K562 (cell line): ENCODE measurements at regions not wholly inside any gene's neighbourhood (a gene's known extent, or its start where the extent isn't known, plus 50 kb on each side); places are given as distances from the start of the nearest gene placed in this dataset.

ENCODE experiments used
- ATAC-seq: fragments of 200-7000 bp; cut with Tn5 transposase; 3 replicates; pipeline ENCODE4 v1.9.1; 2020; ENCODE audit warnings: moderate library complexity
- BruUV-seq: library from RNA; stranded (reverse); fragments of 400-500 nt; replicated peaks from 2 replicates; lab custom pipeline; 2021; lab: Mats Ljungman, UMichigan
- CTCF ChIA-PET: fragments of 300-600 bp; formaldehyde crosslinking; extraction: SDS; loops from one replicate; lab custom pipeline; 2021; ENCODE audit warnings: low intra/inter-chr PET ratio; lab: Yijun Ruan, JAX
- POLR2A ChIA-PET: fragments of 300-600, 350-650 bp; sonication (Branson Sonifier 250); formaldehyde crosslinking; extraction: SDS; loops from one replicate; lab custom pipeline; 2021; ENCODE audit warnings: antibody characterized with exemption, inconsistent platforms; lab: Yijun Ruan, JAX
- DNase-seq, 4 experiments: peaks; one replicate each; pipeline versions ENCODE4 v3.0.0 to v3.0.0-alpha.2; 2011 to 2018; ENCODE audit warnings: low spot score in 3 of 4, mixed read lengths in 3 of 4; ENCODE audit errors: extremely low read depth in 1 of 4
- FAIRE-seq: peaks from 2 replicates; lab custom pipeline; 2011; peaks lifted over from hg19 to GRCh38; lab: Jason Lieb, UNC
- H2AFZ ChIP-seq: 2 replicates; pipeline ENCODE4 v1.6.0; 2011; ENCODE audit warnings: low read depth, low read length, control low read depth, inconsistent platforms
- H3K27ac ChIP-seq: fragments of 200-600 bp; 3 replicates; pipeline ENCODE4 v1.8.0; 2011; ENCODE audit warnings: low read depth, mild to moderate bottlenecking, control low read depth, inconsistent platforms, low read length, moderate library complexity, mixed read lengths; ENCODE audit errors: extremely low read depth
- H3K27me3 ChIP-seq, 2 experiments: fragments of 300-600 bp in 1 of 2; 2 replicates in 1 of 2; 3 replicates in 1 of 2; pipeline versions ENCODE4 v1.6.0 to v1.8.0; 2011; ENCODE audit warnings: inconsistent platforms in 2 of 2, low read length in 2 of 2, mild to moderate bottlenecking in 1 of 2, mixed read lengths in 1 of 2, moderate library complexity in 1 of 2; ENCODE audit not compliant: control insufficient read depth in 2 of 2, insufficient read depth in 2 of 2
- H3K36me3 ChIP-seq: fragments of 300-600 bp; 3 replicates; pipeline ENCODE4 v1.8.0; 2011; ENCODE audit warnings: mild to moderate bottlenecking, low read length, inconsistent platforms; ENCODE audit not compliant: control insufficient read depth, insufficient read depth
- H3K4me1 ChIP-seq, 2 experiments: fragments of 200-600 bp in 1 of 2; replicated peaks in 1 of 2; 2 replicates in 1 of 2; 3 replicates in 1 of 2; pipeline versions ENCODE4 v1.5.1 to v1.8.0; 2011; ENCODE audit warnings: inconsistent platforms in 2 of 2, low read length in 2 of 2, mild to moderate bottlenecking in 1 of 2, mixed read lengths in 1 of 2, moderate library complexity in 1 of 2; ENCODE audit not compliant: control insufficient read depth in 2 of 2, insufficient read depth in 2 of 2
- H3K4me2 ChIP-seq: 2 replicates; pipeline ENCODE4 v1.6.1; 2011; ENCODE audit warnings: low read length, control low read depth, inconsistent platforms, mixed read lengths; ENCODE audit not compliant: insufficient read depth
- H3K4me3 ChIP-seq: fragments of 200-600 bp; sonication (generic), shearing (Covaris generic); 2 replicates; pipeline ENCODE4 v1.5.1; 2016; ENCODE audit warnings: control low read depth, inconsistent platforms
- H3K79me2 ChIP-seq: fragments of 200-600 bp; 3 replicates; pipeline ENCODE4 v1.8.0; 2011; ENCODE audit warnings: low read length, inconsistent platforms; ENCODE audit not compliant: control insufficient read depth, insufficient read depth
- H3K9ac ChIP-seq, 2 experiments: 2 replicates each; pipeline versions ENCODE4 v1.6.0 to v1.6.1; 2011; ENCODE audit warnings: low read depth in 2 of 2, low read length in 2 of 2, control low read depth in 1 of 2, inconsistent platforms in 1 of 2, mild to moderate bottlenecking in 1 of 2, mixed read lengths in 1 of 2; ENCODE audit not compliant: insufficient read depth in 1 of 2
- H3K9me1 ChIP-seq: one replicate; pipeline ENCODE4 v1.6.0; 2011; ENCODE audit warnings: inconsistent platforms, mild to moderate bottlenecking, low read length, moderate library complexity; ENCODE audit not compliant: control insufficient read depth, insufficient read depth
- H3K9me3 ChIP-seq: replicated peaks from 2 replicates; pipeline ENCODE4 v1.5.1; 2011; ENCODE audit warnings: low read depth, low read length, inconsistent platforms; ENCODE audit not compliant: control insufficient read depth, insufficient read depth
- H4K20me1 ChIP-seq: replicated peaks from 2 replicates; pipeline ENCODE4 v1.6.1; 2011; ENCODE audit warnings: low read length, inconsistent platforms, mixed read lengths; ENCODE audit not compliant: control insufficient read depth, insufficient read depth
- BACH1 ChIP-seq: fragments of 200-800 bp; sonication (Bioruptor generic); IDR thresholded peaks from 2 replicates; pipeline ENCODE4 v1.6.1; 2016; ENCODE audit warnings: missing genetic modification characterization, missing compliant biosample characterization
- HCFC1 ChIP-seq: IDR thresholded peaks from 2 replicates; pipeline ENCODE4 v1.6.1; 2012; ENCODE audit warnings: low read depth, low read length, improper control_type of control experiment
- ILF3 ChIP-seq: fragments of 450-650 bp; IDR thresholded peaks from 2 replicates; pipeline ENCODE4 v1.6.1; 2018; ENCODE audit warnings: antibody characterized with exemption, mild to moderate bottlenecking, moderate library complexity, borderline replicate concordance
- JUND ChIP-seq, 2 experiments: IDR thresholded peaks; 2 replicates in 1 of 2; 3 replicates in 1 of 2; pipeline ENCODE4 v1.6.1; 2011; ENCODE audit warnings: borderline replicate concordance in 2 of 2, low read depth in 2 of 2, low read length in 2 of 2, improper control_type of control experiment in 1 of 2, missing biosample characterization in 1 of 2, missing genetic modification characterization in 1 of 2, missing genetic modification reagents in 1 of 2
- KLF13 ChIP-seq: fragments of 450-650 bp; IDR thresholded peaks from 2 replicates; pipeline ENCODE4 v1.6.1; 2016; ENCODE audit warnings: missing genetic modification characterization, low read depth, mild to moderate bottlenecking, missing compliant biosample characterization, moderate library complexity, borderline replicate concordance
- LCOR ChIP-seq: sonication (generic); formaldehyde crosslinking; IDR thresholded peaks from 2 replicates; pipeline ENCODE4 v1.8.0; 2022; ENCODE audit warnings: mild to moderate bottlenecking, missing genetic modification reagents
- MYBL2 ChIP-seq, 2 experiments: fragments of 450-650 bp in 1 of 2; sonication (generic) in 1 of 2; formaldehyde crosslinking in 1 of 2; IDR thresholded peaks; 2 replicates each; pipeline versions ENCODE4 v1.6.1 to v1.8.1; 2017 to 2022; ENCODE audit warnings: borderline replicate concordance in 1 of 2, inconsistent platforms in 1 of 2, low read depth in 1 of 2, mild to moderate bottlenecking in 1 of 2, missing genetic modification reagents in 1 of 2, moderate library complexity in 1 of 2
- RAD21 ChIP-seq, 2 experiments: fragments of 250-450 bp in 1 of 2; fragments of 450-650 bp in 1 of 2; sonication (Bioruptor Pico) in 1 of 2; formaldehyde crosslinking in 1 of 2; IDR thresholded peaks in 1 of 2; conservative IDR thresholded peaks in 1 of 2; 2 replicates each; pipeline versions ENCODE4 v1.4.0 to v1.8.0; 2020 to 2022; ENCODE audit warnings: mild to moderate bottlenecking in 2 of 2, moderate library complexity in 1 of 2
- RFX1 ChIP-seq: fragments of 450-650 bp; IDR thresholded peaks from 2 replicates; pipeline ENCODE4 v1.6.1; 2016; ENCODE audit warnings: mild to moderate bottlenecking, moderate library complexity
- STAT5A ChIP-seq: IDR thresholded peaks from 2 replicates; pipeline ENCODE4 v1.6.1; 2012; ENCODE audit warnings: low read length, inconsistent platforms, borderline replicate concordance
- U2AF1 ChIP-seq: fragments of 200-400 bp; formaldehyde crosslinking; optimal IDR thresholded peaks from 2 replicates; pipeline ENCODE3; 2017; ENCODE audit warnings: mild to moderate bottlenecking, low read depth, low read length, moderate library complexity
- YY1 ChIP-seq, 3 experiments: IDR thresholded peaks; 2 replicates each; pipeline ENCODE4 v1.6.1; 2011; ENCODE audit warnings: low read length in 2 of 3, mild to moderate bottlenecking in 2 of 3, moderate library complexity in 2 of 3, borderline replicate concordance in 1 of 3, control low read depth in 1 of 3, low read depth in 1 of 3; ENCODE audit not compliant: insufficient read depth in 3 of 3, insufficient replicate concordance in 2 of 3, control insufficient read depth in 1 of 3, insufficient read length in 1 of 3; ENCODE audit errors: extremely low read depth in 1 of 3
- ZFP30 ChIP-seq: fragments of 250-450 bp; sonication (Bioruptor Pico); IDR thresholded peaks from 2 replicates; pipeline ENCODE4 v1.8.0; 2022; ENCODE audit warnings: moderate library complexity, mild to moderate bottlenecking, inconsistent platforms, borderline replicate concordance
- WGBS: fragments of 100-300 bp; shearing (Covaris generic); methylation state at CpG from one replicate; pipeline ENCODE4 v1.1.6; 2016; ENCODE audit warnings: low coverage, mixed read lengths; ENCODE audit not compliant: insufficient coverage; ENCODE audit errors: missing lambda C conversion rate; 5-methylcytosine and 5-hydroxymethylcytosine counted together
- in situ Hi-C: fragments of 300-500 bp; cut with MboI; formaldehyde crosslinking; loops from 4 replicates; pipeline ENCODE4 v1.15.0; 2018; ENCODE audit warnings: inconsistent platforms, mixed read lengths
- intact Hi-C: fragments of 100-400 bp; cut with micrococcal nuclease; formaldehyde crosslinking; loops from 2 replicates; pipeline ENCODE4 v1.14.2; 2022
- TF ChIP-seq, protein P1 (sequence below): fragments of 250-450 bp; sonication (Bioruptor Pico); IDR thresholded peaks from 2 replicates; pipeline ENCODE4 v1.4.0; 2020
- TF ChIP-seq, protein P2 (sequence below): fragments of 450-650 bp; IDR thresholded peaks from 2 replicates; pipeline ENCODE4 v1.6.1; 2016; ENCODE audit warnings: antibody characterized with exemption
- TF ChIP-seq, protein P3 (sequence below): IDR thresholded peaks from 2 replicates; pipeline ENCODE4 v1.6.1; 2012; ENCODE audit warnings: low read depth, low read length, improper control_type of control experiment, borderline replicate concordance

DNA sequence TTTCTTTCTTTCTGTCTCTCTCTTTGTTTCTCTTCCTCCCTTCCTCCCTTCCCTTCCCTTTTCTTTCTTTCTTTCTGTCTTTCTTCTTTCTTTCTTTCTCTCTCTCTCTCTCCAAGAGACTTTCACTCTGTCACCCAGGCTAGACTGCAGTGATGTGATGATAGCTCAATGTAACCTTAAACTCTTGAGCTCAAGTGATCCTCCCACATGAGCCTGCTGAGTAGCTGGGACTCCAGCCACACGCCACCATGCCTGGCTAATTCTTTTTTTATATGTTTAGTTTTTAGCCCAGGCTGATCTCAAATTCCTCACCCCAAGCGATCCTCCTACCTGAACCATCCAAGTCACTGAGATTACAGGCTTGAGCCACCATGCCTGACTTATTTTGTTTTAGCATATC is 64.3 kb upstream of the EMCN start:
- H3K79me2 ChIP-seq: no peaks in the 10 kb centered on the region
- no peaks in the 10 kb centered on the region for H3K4me1 ChIP-seq
- H4K20me1 ChIP-seq: no peaks in the 10 kb centered on the region
- DNase-seq: no peak
- H3K4me2 ChIP-seq: no peak overlapping the region
- in situ Hi-C loops (no loop called here), intact Hi-C loops (no loop called here)
- H3K9me3 ChIP-seq: 0 out of 2 replicates have a peak, but pooled peaks cover 2% of the 10 kb centered on the region
- POLR2A ChIA-PET: no interaction called here
- H3K9ac ChIP-seq: no peak overlapping the region
- H2AFZ ChIP-seq: no peak overlapping the region
- WGBS: 0% methylated on average over 2 of the region's 2 CpGs
- H3K4me3 ChIP-seq: no peak overlapping the region
- no peak overlapping the region for H3K27ac ChIP-seq
- no peaks in the 10 kb centered on the region for H3K27me3 ChIP-seq
- no peak for FAIRE-seq
- H3K9me1 ChIP-seq: no peaks in the 10 kb centered on the region
- CTCF ChIA-PET: no interaction called here
- ATAC-seq: no peak
- no TSS peak for BruUV-seq
- H3K36me3 ChIP-seq: no peaks in the 10 kb centered on the region
- no peak for TF ChIP-seq BACH1
- TF ChIP-seq, protein P1, sequence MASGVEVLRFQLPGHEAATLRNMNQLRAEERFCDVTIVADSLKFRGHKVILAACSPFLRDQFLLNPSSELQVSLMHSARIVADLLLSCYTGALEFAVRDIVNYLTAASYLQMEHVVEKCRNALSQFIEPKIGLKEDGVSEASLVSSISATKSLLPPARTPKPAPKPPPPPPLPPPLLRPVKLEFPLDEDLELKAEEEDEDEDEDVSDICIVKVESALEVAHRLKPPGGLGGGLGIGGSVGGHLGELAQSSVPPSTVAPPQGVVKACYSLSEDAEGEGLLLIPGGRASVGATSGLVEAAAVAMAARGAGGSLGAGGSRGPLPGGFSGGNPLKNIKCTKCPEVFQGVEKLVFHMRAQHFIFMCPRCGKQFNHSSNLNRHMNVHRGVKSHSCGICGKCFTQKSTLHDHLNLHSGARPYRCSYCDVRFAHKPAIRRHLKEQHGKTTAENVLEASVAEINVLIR: no peak
- no peak for TF ChIP-seq STAT5A
- no peak for TF ChIP-seq RAD21 (CRISPR knock-in tag; conservative IDR thresholded peaks at IDR 0.05 in 1 of 2, IDR thresholded peaks at IDR 0.05 in 1 of 2)
- no peak for TF ChIP-seq KLF13 (tag)
- TF ChIP-seq MYBL2 (IDR thresholded peaks at IDR 0.05; ENCODE audit: low read depth): no peak
- TF ChIP-seq MYBL2 (CRISPR knock-in tag; IDR thresholded peaks at IDR 0.05; ENCODE audit: borderline replicate concordance): no peak
- TF ChIP-seq, protein P2, sequence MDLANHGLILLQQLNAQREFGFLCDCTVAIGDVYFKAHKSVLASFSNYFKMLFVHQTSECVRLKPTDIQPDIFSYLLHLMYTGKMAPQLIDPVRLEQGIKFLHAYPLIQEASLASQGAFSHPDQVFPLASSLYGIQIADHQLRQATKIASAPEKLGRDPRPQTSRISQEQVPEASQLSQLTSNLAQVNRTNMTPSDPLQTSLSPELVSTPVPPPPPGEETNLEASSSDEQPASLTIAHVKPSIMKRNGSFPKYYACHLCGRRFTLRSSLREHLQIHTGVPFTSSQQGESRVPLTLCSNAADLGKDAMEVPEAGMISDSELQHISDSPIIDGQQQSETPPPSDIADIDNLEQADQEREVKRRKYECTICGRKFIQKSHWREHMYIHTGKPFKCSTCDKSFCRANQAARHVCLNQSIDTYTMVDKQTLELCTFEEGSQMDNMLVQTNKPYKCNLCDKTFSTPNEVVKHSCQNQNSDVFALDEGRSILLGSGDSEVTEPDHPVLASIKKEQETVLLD: no peak
- no peak for TF ChIP-seq RFX1
- no peak for TF ChIP-seq JUND (IDR thresholded peaks at IDR 0.05; ENCODE audit: borderline replicate concordance, low read depth, low read length)
- TF ChIP-seq JUND (tag; IDR thresholded peaks at IDR 0.05; ENCODE audit: borderline replicate concordance, low read depth, low read length): no peak
- TF ChIP-seq LCOR (CRISPR knock-in tag): no peak
- TF ChIP-seq U2AF1: no peak
- TF ChIP-seq ZFP30 (CRISPR knock-in tag): no peak
- no peak for TF ChIP-seq HCFC1
- no peak for TF ChIP-seq YY1 (IDR thresholded peaks at IDR 0.05; ENCODE audit: borderline replicate concordance in 1 of 3, control insufficient read depth in 1 of 3, extremely low read depth in 1 of 3, insufficient read depth in 3 of 3, insufficient read length in 1 of 3, insufficient replicate concordance in 2 of 3, low read depth in 1 of 3, low read length in 2 of 3)
- TF ChIP-seq ILF3: no peak
- TF ChIP-seq, protein P3, sequence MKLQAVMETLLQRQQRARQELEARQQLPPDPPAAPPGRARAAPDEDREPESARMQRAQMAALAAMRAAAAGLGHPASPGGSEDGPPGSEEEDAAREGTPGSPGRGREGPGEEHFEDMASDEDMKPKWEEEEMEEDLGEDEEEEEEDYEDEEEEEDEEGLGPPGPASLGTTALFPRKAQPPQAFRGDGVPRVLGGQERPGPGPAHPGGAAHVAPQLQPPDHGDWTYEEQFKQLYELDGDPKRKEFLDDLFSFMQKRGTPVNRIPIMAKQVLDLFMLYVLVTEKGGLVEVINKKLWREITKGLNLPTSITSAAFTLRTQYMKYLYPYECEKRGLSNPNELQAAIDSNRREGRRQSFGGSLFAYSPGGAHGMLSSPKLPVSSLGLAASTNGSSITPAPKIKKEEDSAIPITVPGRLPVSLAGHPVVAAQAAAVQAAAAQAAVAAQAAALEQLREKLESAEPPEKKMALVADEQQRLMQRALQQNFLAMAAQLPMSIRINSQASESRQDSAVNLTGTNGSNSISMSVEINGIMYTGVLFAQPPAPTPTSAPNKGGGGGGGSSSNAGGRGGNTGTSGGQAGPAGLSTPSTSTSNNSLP: no peak
